GM12891 (cell line): ENCODE measurements at regions not wholly inside any gene's neighbourhood (a gene's known extent, or its start where the extent isn't known, plus 50 kb on each side); places are given as distances from the start of the nearest gene placed in this dataset.

Source experiments
- PAX5 ChIP-seq: IDR thresholded peaks from 2 replicates; pipeline ENCODE4 v1.6.1; 2011; ENCODE audit warnings: low read length, moderate library complexity, mild to moderate bottlenecking; ENCODE audit not compliant: insufficient read depth, severe bottlenecking
- POLR2A ChIP-seq: IDR thresholded peaks from 2 replicates; pipeline ENCODE4 v1.6.1; 2011; ENCODE audit warnings: low read depth, low read length, control low read depth
- POLR2AphosphoS5 ChIP-seq: IDR thresholded peaks from 2 replicates; pipeline ENCODE4 v1.6.1; 2011; ENCODE audit warnings: low read depth, low read length, control low read depth
- SPI1 ChIP-seq: IDR thresholded peaks from 2 replicates; pipeline ENCODE4 v1.6.1; 2011; ENCODE audit warnings: low read depth, low read length, control low read depth
- TAF1 ChIP-seq: IDR thresholded peaks from 2 replicates; pipeline ENCODE4 v1.6.1; 2011; ENCODE audit warnings: low read depth, low read length, control low read depth

DNA sequence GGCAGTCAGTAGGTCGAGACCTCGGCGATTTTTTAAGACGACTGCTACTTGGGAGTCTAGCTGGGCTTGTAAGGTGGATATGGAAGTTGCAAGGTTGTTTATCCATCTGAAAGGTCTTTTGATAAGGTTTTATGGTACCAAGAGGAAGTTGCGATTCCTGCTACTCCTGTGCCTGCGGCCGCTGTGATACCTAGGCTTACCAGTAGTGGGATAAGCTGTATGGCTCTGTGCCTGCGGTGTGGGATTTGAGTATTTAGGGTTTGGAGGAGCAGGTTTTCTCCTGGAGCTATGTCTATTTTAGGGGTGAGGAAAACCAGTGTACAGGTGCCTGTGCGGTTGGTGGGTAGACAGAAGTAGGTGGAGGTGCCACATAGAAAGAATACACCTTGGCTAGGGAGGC, 1059.8 kb downstream of the SI start:
- no peak for TF ChIP-seq POLR2A
- TF ChIP-seq SPI1, result no peak
- TF ChIP-seq POLR2AphosphoS5, result no peak
- no peak for TF ChIP-seq TAF1
- no peak for TF ChIP-seq PAX5
